ENCODE measurements at regions not wholly inside any gene's neighbourhood (a gene's known extent, or its start where the extent isn't known, plus 50 kb on each side); places are given as distances from the start of the nearest gene placed in this dataset.

GRCh38 chr12:13740149-13740545 lies 241.3 kb downstream of the GRIN2B start:
- no peaks in the 10 kb centered on the region for H3K27me3 ChIP-seq (replicated peaks; ENCODE audit: control insufficient read depth, insufficient read depth, low read length, poor library complexity, severe bottlenecking)
- no peak for DNase-seq

GRCh38 chr12:13735734-13736133 lies 245.7 kb downstream of the GRIN2B start:
- Histone ChIP-seq H3K4me3 (ENCODE audit: insufficient read depth, low read depth, low read length, poor library complexity, severe bottlenecking) (no peak overlapping the region), H3K27ac (ENCODE audit: insufficient read depth, low read length, poor library complexity, severe bottlenecking) (no peak overlapping the region), H3K4me1 (ENCODE audit: control insufficient read depth, insufficient read depth, low read length, poor library complexity, severe bottlenecking) (no peaks in the 10 kb centered on the region), H3K27me3 (replicated peaks; ENCODE audit: control insufficient read depth, insufficient read depth, low read length, poor library complexity, severe bottlenecking) (no peaks in the 10 kb centered on the region), H3K9me3 (ENCODE audit: control insufficient read depth, low read length) (no peaks in the 10 kb centered on the region), H3K36me3 (ENCODE audit: control insufficient read depth, insufficient read depth, low read length) (no peaks in the 10 kb centered on the region)
- no peak for DNase-seq

More at GRCh38 chr12:13740149-13740545, 241.3 kb downstream of the GRIN2B start:
- H3K9me3 ChIP-seq (ENCODE audit: control insufficient read depth, low read length) = no peaks in the 10 kb centered on the region
- H3K36me3 ChIP-seq (ENCODE audit: control insufficient read depth, insufficient read depth, low read length) = no peaks in the 10 kb centered on the region
- no peak overlapping the region for H3K27ac ChIP-seq (ENCODE audit: insufficient read depth, low read length, poor library complexity, severe bottlenecking)
- no peaks in the 10 kb centered on the region for H3K4me1 ChIP-seq (ENCODE audit: control insufficient read depth, insufficient read depth, low read length, poor library complexity, severe bottlenecking)
- H3K4me3 ChIP-seq (ENCODE audit: insufficient read depth, low read depth, low read length, poor library complexity, severe bottlenecking) = no peak overlapping the region

- Histone ChIP-seq H3K9me3 (ENCODE audit: control insufficient read depth, low read length) (no peaks in the 10 kb centered on the region), H3K4me1 (ENCODE audit: control insufficient read depth, insufficient read depth, low read length, poor library complexity, severe bottlenecking) (no peaks in the 10 kb centered on the region), H3K27me3 (replicated peaks; ENCODE audit: control insufficient read depth, insufficient read depth, low read length, poor library complexity, severe bottlenecking) (no peaks in the 10 kb centered on the region), H3K27ac (ENCODE audit: insufficient read depth, low read length, poor library complexity, severe bottlenecking) (no peak overlapping the region), H3K4me3 (ENCODE audit: insufficient read depth, low read depth, low read length, poor library complexity, severe bottlenecking) (no peak overlapping the region), H3K36me3 (ENCODE audit: control insufficient read depth, insufficient read depth, low read length) (no peaks in the 10 kb centered on the region)
- no peak for DNase-seq
Observed at GRCh38 chr12:13734584-13735152, 246.7 kb downstream of the GRIN2B start.

- no peaks in the 10 kb centered on the region for H3K9me3 ChIP-seq (ENCODE audit: control insufficient read depth, low read length)
- no peak overlapping the region for H3K4me3 ChIP-seq (ENCODE audit: insufficient read depth, low read depth, low read length, poor library complexity, severe bottlenecking)
- H3K36me3 ChIP-seq (ENCODE audit: control insufficient read depth, insufficient read depth, low read length) = no peaks in the 10 kb centered on the region
- no peak for DNase-seq
- H3K27me3 ChIP-seq (replicated peaks; ENCODE audit: control insufficient read depth, insufficient read depth, low read length, poor library complexity, severe bottlenecking) = no peaks in the 10 kb centered on the region
- H3K4me1 ChIP-seq (ENCODE audit: control insufficient read depth, insufficient read depth, low read length, poor library complexity, severe bottlenecking) = no peaks in the 10 kb centered on the region
- no peak overlapping the region for H3K27ac ChIP-seq (ENCODE audit: insufficient read depth, low read length, poor library complexity, severe bottlenecking)
Observed at GRCh38 chr12:13727707-13728195, 253.7 kb downstream of the GRIN2B start.

GRCh38 chr12:13725049-13725448 lies 256.4 kb downstream of the GRIN2B start:
- no peaks in the 10 kb centered on the region for H3K4me1 ChIP-seq (ENCODE audit: control insufficient read depth, insufficient read depth, low read length, poor library complexity, severe bottlenecking)
- H3K36me3 ChIP-seq (ENCODE audit: control insufficient read depth, insufficient read depth, low read length) = no peaks in the 10 kb centered on the region
- H3K27ac ChIP-seq (ENCODE audit: insufficient read depth, low read length, poor library complexity, severe bottlenecking) = no peak overlapping the region
- DNase-seq = no peak
- no peaks in the 10 kb centered on the region for H3K27me3 ChIP-seq (replicated peaks; ENCODE audit: control insufficient read depth, insufficient read depth, low read length, poor library complexity, severe bottlenecking)
- H3K4me3 ChIP-seq (ENCODE audit: insufficient read depth, low read depth, low read length, poor library complexity, severe bottlenecking) = no peak overlapping the region
- H3K9me3 ChIP-seq (ENCODE audit: control insufficient read depth, low read length) = no peaks in the 10 kb centered on the region

- no peaks in the 10 kb centered on the region for H3K27me3 ChIP-seq (replicated peaks; ENCODE audit: control insufficient read depth, insufficient read depth, low read length, poor library complexity, severe bottlenecking)
- no peak overlapping the region for H3K4me3 ChIP-seq (ENCODE audit: insufficient read depth, low read depth, low read length, poor library complexity, severe bottlenecking)
- no peaks in the 10 kb centered on the region for H3K4me1 ChIP-seq (ENCODE audit: control insufficient read depth, insufficient read depth, low read length, poor library complexity, severe bottlenecking)
- no peak overlapping the region for H3K27ac ChIP-seq (ENCODE audit: insufficient read depth, low read length, poor library complexity, severe bottlenecking)
- H3K36me3 ChIP-seq (ENCODE audit: control insufficient read depth, insufficient read depth, low read length) = no peaks in the 10 kb centered on the region
- no peak for DNase-seq
- H3K9me3 ChIP-seq (ENCODE audit: control insufficient read depth, low read length) = no peaks in the 10 kb centered on the region
Observed at GRCh38 chr12:13724136-13724535, 257.3 kb downstream of the GRIN2B start.

GRCh38 chr12:13719986-13720385 lies 261.4 kb downstream of the GRIN2B start:
- Histone ChIP-seq H3K4me1 (ENCODE audit: control insufficient read depth, insufficient read depth, low read length, poor library complexity, severe bottlenecking) (no peaks in the 10 kb centered on the region), H3K27ac (ENCODE audit: insufficient read depth, low read length, poor library complexity, severe bottlenecking) (no peak overlapping the region), H3K36me3 (ENCODE audit: control insufficient read depth, insufficient read depth, low read length) (no peaks in the 10 kb centered on the region), H3K27me3 (replicated peaks; ENCODE audit: control insufficient read depth, insufficient read depth, low read length, poor library complexity, severe bottlenecking) (no peaks in the 10 kb centered on the region), H3K9me3 (ENCODE audit: control insufficient read depth, low read length) (no peaks in the 10 kb centered on the region), H3K4me3 (ENCODE audit: insufficient read depth, low read depth, low read length, poor library complexity, severe bottlenecking) (no peak overlapping the region)
- no peak for DNase-seq

- no peak for DNase-seq
- Histone ChIP-seq H3K27me3 (replicated peaks; ENCODE audit: control insufficient read depth, insufficient read depth, low read length, poor library complexity, severe bottlenecking) (no peaks in the 10 kb centered on the region), H3K4me1 (ENCODE audit: control insufficient read depth, insufficient read depth, low read length, poor library complexity, severe bottlenecking) (no peaks in the 10 kb centered on the region), H3K9me3 (ENCODE audit: control insufficient read depth, low read length) (no peaks in the 10 kb centered on the region), H3K27ac (ENCODE audit: insufficient read depth, low read length, poor library complexity, severe bottlenecking) (no peak overlapping the region), H3K4me3 (ENCODE audit: insufficient read depth, low read depth, low read length, poor library complexity, severe bottlenecking) (no peak overlapping the region), H3K36me3 (ENCODE audit: control insufficient read depth, insufficient read depth, low read length) (no peaks in the 10 kb centered on the region)
Observed at GRCh38 chr12:13718271-13718670, 263.1 kb downstream of the GRIN2B start.

- no peak overlapping the region for H3K4me3 ChIP-seq (ENCODE audit: insufficient read depth, low read depth, low read length, poor library complexity, severe bottlenecking)
- no peaks in the 10 kb centered on the region for H3K4me1 ChIP-seq (ENCODE audit: control insufficient read depth, insufficient read depth, low read length, poor library complexity, severe bottlenecking)
- H3K27me3 ChIP-seq (replicated peaks; ENCODE audit: control insufficient read depth, insufficient read depth, low read length, poor library complexity, severe bottlenecking) = no peaks in the 10 kb centered on the region
- no peak overlapping the region for H3K27ac ChIP-seq (ENCODE audit: insufficient read depth, low read length, poor library complexity, severe bottlenecking)
- no peaks in the 10 kb centered on the region for H3K36me3 ChIP-seq (ENCODE audit: control insufficient read depth, insufficient read depth, low read length)
- H3K9me3 ChIP-seq (ENCODE audit: control insufficient read depth, low read length) = no peaks in the 10 kb centered on the region
- no peak for DNase-seq
Observed at GRCh38 chr12:13716119-13716518, 265.3 kb downstream of the GRIN2B start.

GRCh38 chr12:13713556-13714410 lies 267.6 kb downstream of the GRIN2B start:
- H3K4me1 ChIP-seq (ENCODE audit: control insufficient read depth, insufficient read depth, low read length, poor library complexity, severe bottlenecking) = no peaks in the 10 kb centered on the region
- no peaks in the 10 kb centered on the region for H3K27me3 ChIP-seq (replicated peaks; ENCODE audit: control insufficient read depth, insufficient read depth, low read length, poor library complexity, severe bottlenecking)
- no peak for DNase-seq

More at GRCh38 chr12:13713556-13714410, 267.6 kb downstream of the GRIN2B start:
- Histone ChIP-seq H3K36me3 (ENCODE audit: control insufficient read depth, insufficient read depth, low read length) (no peaks in the 10 kb centered on the region), H3K4me3 (ENCODE audit: insufficient read depth, low read depth, low read length, poor library complexity, severe bottlenecking) (no peak overlapping the region), H3K27ac (ENCODE audit: insufficient read depth, low read length, poor library complexity, severe bottlenecking) (no peak overlapping the region), H3K9me3 (ENCODE audit: control insufficient read depth, low read length) (no peaks in the 10 kb centered on the region)
